ENCODE measurements at regions not wholly inside any gene's neighbourhood (a gene's known extent, or its start where the extent isn't known, plus 50 kb on each side); places are given as distances from the start of the nearest gene placed in this dataset.

- no peak overlapping the region for H3K4me3 ChIP-seq (replicated peaks in 1 of 3; ENCODE audit: insufficient read depth in 1 of 3, low read depth in 2 of 3, low read length in 3 of 3)
- no TSS peak for BruUV-seq (replicated peaks)
- H3K27ac ChIP-seq (ENCODE audit: extremely low read length, insufficient read depth, low read length), result no peak overlapping the region
- CTCF ChIA-PET (ENCODE audit: low intra/inter-chr PET ratio, low total read pairs), result no interaction called here
- no peak for DNase-seq (ENCODE audit: low spot score)
- intact Hi-C loops (cut with micrococcal nuclease; ENCODE audit: unreplicated experiment) (no loop called here), in situ Hi-C loops (cut with HindIII; ENCODE audit: extremely low pct_ligation_motif_present, low pct_unique_long_range_greater_than_20kb) (no loop called here)
- H2AFZ ChIP-seq (ENCODE audit: low read length), result no peak overlapping the region
- WGBS (ENCODE audit: low lambda C conversion rate), result 28% methylated on average over 9 of the region's 12 CpGs
- H3K9me3 ChIP-seq (ENCODE audit: low read length), result no peaks in the 10 kb centered on the region
- no peak for FAIRE-seq
- H3K79me2 ChIP-seq (ENCODE audit: insufficient read depth, low read length), result no peaks in the 10 kb centered on the region
- no peaks in the 10 kb centered on the region for H4K20me1 ChIP-seq (ENCODE audit: insufficient read depth, low read length)
- TF ChIP-seq ZBTB21 (CRISPR knock-in tag; IDR thresholded peaks at IDR 0.05) (no peak), SRSF9 (IDR thresholded peaks at IDR 0.05; ENCODE audit: borderline replicate concordance, insufficient read depth, low read depth, low read length, poor library complexity, severe bottlenecking) (no peak), ZNF780A (CRISPR knock-in tag; IDR thresholded peaks at IDR 0.05) (no peak), ZNF251 (CRISPR knock-in tag; IDR thresholded peaks at IDR 0.05) (no peak), ZMAT3 (CRISPR knock-in tag; conservative IDR thresholded peaks at IDR 0.05) (no peak), FOXC1 (CRISPR knock-in tag; IDR thresholded peaks at IDR 0.05; ENCODE audit: borderline replicate concordance) (no peak), SMAD9 (CRISPR knock-in tag; IDR thresholded peaks at IDR 0.05) (no peak), HOXA5 (CRISPR knock-in tag; IDR thresholded peaks at IDR 0.05) (no peak), ZNF619 (CRISPR knock-in tag; IDR thresholded peaks at IDR 0.05) (no peak)
- TF ChIP-seq, protein P1, sequence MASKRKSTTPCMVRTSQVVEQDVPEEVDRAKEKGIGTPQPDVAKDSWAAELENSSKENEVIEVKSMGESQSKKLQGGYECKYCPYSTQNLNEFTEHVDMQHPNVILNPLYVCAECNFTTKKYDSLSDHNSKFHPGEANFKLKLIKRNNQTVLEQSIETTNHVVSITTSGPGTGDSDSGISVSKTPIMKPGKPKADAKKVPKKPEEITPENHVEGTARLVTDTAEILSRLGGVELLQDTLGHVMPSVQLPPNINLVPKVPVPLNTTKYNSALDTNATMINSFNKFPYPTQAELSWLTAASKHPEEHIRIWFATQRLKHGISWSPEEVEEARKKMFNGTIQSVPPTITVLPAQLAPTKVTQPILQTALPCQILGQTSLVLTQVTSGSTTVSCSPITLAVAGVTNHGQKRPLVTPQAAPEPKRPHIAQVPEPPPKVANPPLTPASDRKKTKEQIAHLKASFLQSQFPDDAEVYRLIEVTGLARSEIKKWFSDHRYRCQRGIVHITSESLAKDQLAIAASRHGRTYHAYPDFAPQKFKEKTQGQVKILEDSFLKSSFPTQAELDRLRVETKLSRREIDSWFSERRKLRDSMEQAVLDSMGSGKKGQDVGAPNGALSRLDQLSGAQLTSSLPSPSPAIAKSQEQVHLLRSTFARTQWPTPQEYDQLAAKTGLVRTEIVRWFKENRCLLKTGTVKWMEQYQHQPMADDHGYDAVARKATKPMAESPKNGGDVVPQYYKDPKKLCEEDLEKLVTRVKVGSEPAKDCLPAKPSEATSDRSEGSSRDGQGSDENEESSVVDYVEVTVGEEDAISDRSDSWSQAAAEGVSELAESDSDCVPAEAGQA (IDR thresholded peaks at IDR 0.05; ENCODE audit: low read depth), result no peak
- TF ChIP-seq, protein P1 (CRISPR knock-in tag; IDR thresholded peaks at IDR 0.05; ENCODE audit: borderline replicate concordance), result no peak
- H3K4me1 ChIP-seq (ENCODE audit: insufficient read depth, low read length), result no peaks in the 10 kb centered on the region
- no peak overlapping the region for H3K9ac ChIP-seq (ENCODE audit: insufficient read depth, low read depth, low read length)
- ATAC-seq, result no peak
- POLR2A ChIA-PET, result no interaction called here
- no peaks in the 10 kb centered on the region for H3K36me3 ChIP-seq (replicated peaks in 1 of 2; ENCODE audit: control insufficient read depth in 1 of 2, insufficient read depth in 2 of 2, low read length in 2 of 2)
- no peak overlapping the region for H3K4me2 ChIP-seq (ENCODE audit: low read depth, low read length)
- H3K27me3 ChIP-seq (ENCODE audit: control insufficient read depth in 1 of 2, insufficient read depth in 2 of 2, low read length in 2 of 2), result peaks cover 0 to 2% of the 10 kb centered on the region in 2 experiments; a peak in 1 of 5 replicates
These were observed 143.3 kb upstream of the KLHL29 start for GRCh38 chr2:23241611-23242245.

Measured in HepG2 (cell line).